ENCODE measurements at regions not wholly inside any gene's neighbourhood (a gene's known extent, or its start where the extent isn't known, plus 50 kb on each side); places are given as distances from the start of the nearest gene placed in this dataset.

- no peak for DNase-seq (ENCODE audit: low read depth in 4 of 4, low spot score in 2 of 4)
These were observed 103.7 kb upstream of the CD180 start for GRCh38 chr5:67300326-67300725.

GRCh38 chr5:67299231-67299735, 102.7 kb upstream of the CD180 start:
- no peak for DNase-seq (ENCODE audit: low read depth in 4 of 4, low spot score in 2 of 4)

GRCh38 chr5:67297802-67298532, 101.4 kb upstream of the CD180 start:
- no peak for DNase-seq (ENCODE audit: low read depth in 4 of 4, low spot score in 2 of 4)

- DNase-seq (ENCODE audit: low read depth in 4 of 4, low spot score in 2 of 4): no peak
These were observed 100.8 kb upstream of the CD180 start for GRCh38 chr5:67297376-67297775.

- DNase-seq (ENCODE audit: low read depth in 4 of 4, low spot score in 2 of 4): no peak
These were observed 97.8 kb upstream of the CD180 start for GRCh38 chr5:67294266-67294938.

- DNase-seq (ENCODE audit: low read depth in 4 of 4, low spot score in 2 of 4): no peak
These were observed 96.6 kb upstream of the CD180 start for GRCh38 chr5:67293226-67293625.

GRCh38 chr5:67292201-67292940, 95.8 kb upstream of the CD180 start:
- no peak for DNase-seq (ENCODE audit: low read depth in 4 of 4, low spot score in 2 of 4)

- no peak for DNase-seq (ENCODE audit: low read depth in 4 of 4, low spot score in 2 of 4)
These were observed 95.1 kb upstream of the CD180 start for GRCh38 chr5:67291671-67292070.

- no peak for DNase-seq (ENCODE audit: low read depth in 4 of 4, low spot score in 2 of 4)
These were observed 94.5 kb upstream of the CD180 start for GRCh38 chr5:67291066-67291465.

- DNase-seq (ENCODE audit: low read depth in 4 of 4, low spot score in 2 of 4): no peak
These were observed 94.1 kb upstream of the CD180 start for GRCh38 chr5:67290655-67291054.

GRCh38 chr5:67289763-67290521, 93.3 kb upstream of the CD180 start:
- DNase-seq (ENCODE audit: low read depth in 4 of 4, low spot score in 2 of 4): no peak

GRCh38 chr5:67287510-67288268, 91.1 kb upstream of the CD180 start:
- DNase-seq (ENCODE audit: low read depth in 4 of 4, low spot score in 2 of 4): no peak

GRCh38 chr5:67286006-67286405, 89.4 kb upstream of the CD180 start:
- DNase-seq (ENCODE audit: low read depth in 4 of 4, low spot score in 2 of 4): no peak

- DNase-seq (ENCODE audit: low read depth in 4 of 4, low spot score in 2 of 4): no peak
These were observed 87.4 kb upstream of the CD180 start for GRCh38 chr5:67283988-67284487.

- DNase-seq (ENCODE audit: low read depth in 4 of 4, low spot score in 2 of 4): no peak
These were observed 86.8 kb upstream of the CD180 start for GRCh38 chr5:67283275-67283987.

GRCh38 chr5:67281874-67282273, 85.3 kb upstream of the CD180 start:
- no peak for DNase-seq (ENCODE audit: low read depth in 4 of 4, low spot score in 2 of 4)

GRCh38 chr5:67273689-67274356, 77.2 kb upstream of the CD180 start:
- DNase-seq (ENCODE audit: low read depth in 4 of 4, low spot score in 2 of 4): no peak

GRCh38 chr5:67272453-67273130, 76.0 kb upstream of the CD180 start:
- DNase-seq (ENCODE audit: low read depth in 4 of 4, low spot score in 2 of 4): no peak
